ENCODE measurements at regions not wholly inside any gene's neighbourhood (a gene's known extent, or its start where the extent isn't known, plus 50 kb on each side); places are given as distances from the start of the nearest gene placed in this dataset.

- Histone ChIP-seq H3K4me2 (ENCODE audit: low read length) (no peak overlapping the region), H3K27ac (ENCODE audit: low read depth, low read length) (no peak overlapping the region), H3K79me2 (ENCODE audit: insufficient read depth, low read length) (no peaks in the 10 kb centered on the region), H3K9me3 (ENCODE audit: insufficient read depth, low read depth, low read length) (no peaks in the 10 kb centered on the region), H3K36me3 (ENCODE audit: insufficient read depth, low read length) (no peaks in the 10 kb centered on the region), H3K9ac (ENCODE audit: low read length) (no peak overlapping the region), H3K27me3 (ENCODE audit: insufficient read depth, low read length) (no peaks in the 10 kb centered on the region), H4K20me1 (ENCODE audit: insufficient read depth, low read length) (no peaks in the 10 kb centered on the region), H3K4me1 (ENCODE audit: insufficient read depth, low read length) (peaks cover 5% of the 10 kb centered on the region), H2AFZ (ENCODE audit: low read depth, low read length) (no peak overlapping the region), H3K4me3 (ENCODE audit: insufficient read depth, low read depth, low read length) (no peak overlapping the region)
- Mint-ChIP-seq H3K4me1 (ENCODE audit: low read depth, unreplicated experiment) (peaks cover 11% of the 10 kb centered on the region), H3K36me3 (ENCODE audit: low read depth, unreplicated experiment) (no peaks in the 10 kb centered on the region), H3K27me3 (ENCODE audit: low read depth, unreplicated experiment) (peaks cover 11% of the 10 kb centered on the region), H3K9me3 (ENCODE audit: unreplicated experiment) (peaks cover 4% of the 10 kb centered on the region), H3K27ac (ENCODE audit: unreplicated experiment) (no peak overlapping the region), H3K4me3 (ENCODE audit: unreplicated experiment) (no peak overlapping the region)
- DNase-seq (ENCODE audit: low read depth), result no peak
- no peak for FAIRE-seq
- TF ChIP-seq EZH2 (IDR thresholded peaks at IDR 0.05; ENCODE audit: insufficient read depth, low read length), result no peak
- TF ChIP-seq, protein P1, sequence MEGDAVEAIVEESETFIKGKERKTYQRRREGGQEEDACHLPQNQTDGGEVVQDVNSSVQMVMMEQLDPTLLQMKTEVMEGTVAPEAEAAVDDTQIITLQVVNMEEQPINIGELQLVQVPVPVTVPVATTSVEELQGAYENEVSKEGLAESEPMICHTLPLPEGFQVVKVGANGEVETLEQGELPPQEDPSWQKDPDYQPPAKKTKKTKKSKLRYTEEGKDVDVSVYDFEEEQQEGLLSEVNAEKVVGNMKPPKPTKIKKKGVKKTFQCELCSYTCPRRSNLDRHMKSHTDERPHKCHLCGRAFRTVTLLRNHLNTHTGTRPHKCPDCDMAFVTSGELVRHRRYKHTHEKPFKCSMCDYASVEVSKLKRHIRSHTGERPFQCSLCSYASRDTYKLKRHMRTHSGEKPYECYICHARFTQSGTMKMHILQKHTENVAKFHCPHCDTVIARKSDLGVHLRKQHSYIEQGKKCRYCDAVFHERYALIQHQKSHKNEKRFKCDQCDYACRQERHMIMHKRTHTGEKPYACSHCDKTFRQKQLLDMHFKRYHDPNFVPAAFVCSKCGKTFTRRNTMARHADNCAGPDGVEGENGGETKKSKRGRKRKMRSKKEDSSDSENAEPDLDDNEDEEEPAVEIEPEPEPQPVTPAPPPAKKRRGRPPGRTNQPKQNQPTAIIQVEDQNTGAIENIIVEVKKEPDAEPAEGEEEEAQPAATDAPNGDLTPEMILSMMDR (IDR thresholded peaks at IDR 0.05; ENCODE audit: insufficient read depth, low read depth, low read length), result no peak
These were observed 405.5 kb downstream of the CDH26 start for GRCh38 chr20:60363698-60364097.

GRCh38 chr20:60365064-60365666 lies 406.9 kb downstream of the CDH26 start:
- Histone ChIP-seq H3K36me3 (ENCODE audit: insufficient read depth, low read length) (no peaks in the 10 kb centered on the region), H4K20me1 (ENCODE audit: insufficient read depth, low read length) (no peaks in the 10 kb centered on the region), H3K9me3 (ENCODE audit: insufficient read depth, low read depth, low read length) (no peaks in the 10 kb centered on the region), H3K9ac (ENCODE audit: low read length) (no peak overlapping the region), H3K4me2 (ENCODE audit: low read length) (no peak overlapping the region), H3K79me2 (ENCODE audit: insufficient read depth, low read length) (no peaks in the 10 kb centered on the region), H3K4me1 (ENCODE audit: insufficient read depth, low read length) (peaks cover 5% of the 10 kb centered on the region), H3K27me3 (ENCODE audit: insufficient read depth, low read length) (no peaks in the 10 kb centered on the region), H3K27ac (ENCODE audit: low read depth, low read length) (no peak overlapping the region), H3K4me3 (ENCODE audit: insufficient read depth, low read depth, low read length) (no peak overlapping the region), H2AFZ (ENCODE audit: low read depth, low read length) (no peak overlapping the region)
- Mint-ChIP-seq H3K27ac (ENCODE audit: unreplicated experiment) (no peak overlapping the region), H3K36me3 (ENCODE audit: low read depth, unreplicated experiment) (no peaks in the 10 kb centered on the region), H3K4me1 (ENCODE audit: low read depth, unreplicated experiment) (peaks cover 11% of the 10 kb centered on the region), H3K27me3 (ENCODE audit: low read depth, unreplicated experiment) (peaks cover 13% of the 10 kb centered on the region), H3K9me3 (ENCODE audit: unreplicated experiment) (peaks cover 4% of the 10 kb centered on the region), H3K4me3 (ENCODE audit: unreplicated experiment) (no peak overlapping the region)
- no peak for FAIRE-seq
- TF ChIP-seq EZH2 (IDR thresholded peaks at IDR 0.05; ENCODE audit: insufficient read depth, low read length), result no peak
- TF ChIP-seq, protein P1 (IDR thresholded peaks at IDR 0.05; ENCODE audit: insufficient read depth, low read depth, low read length), result no peak
- DNase-seq (ENCODE audit: low read depth), result no peak

- Mint-ChIP-seq H3K27ac (ENCODE audit: unreplicated experiment) (no peak overlapping the region), H3K36me3 (ENCODE audit: low read depth, unreplicated experiment) (no peaks in the 10 kb centered on the region)
These were observed 407.7 kb downstream of the CDH26 start for GRCh38 chr20:60365882-60366281.

More at GRCh38 chr20:60365882-60366281, 407.7 kb downstream of the CDH26 start:
- H2AFZ ChIP-seq (ENCODE audit: low read depth, low read length), result no peak overlapping the region
- no peak overlapping the region for H3K4me3 ChIP-seq (ENCODE audit: insufficient read depth, low read depth, low read length)
- no peak overlapping the region for H3K4me2 ChIP-seq (ENCODE audit: low read length)
- Mint-ChIP-seq H3K4me1 (ENCODE audit: low read depth, unreplicated experiment) (peaks cover 11% of the 10 kb centered on the region), H3K9me3 (ENCODE audit: unreplicated experiment) (peaks cover 3% of the 10 kb centered on the region), H3K4me3 (ENCODE audit: unreplicated experiment) (no peak overlapping the region), H3K27me3 (ENCODE audit: low read depth, unreplicated experiment) (peaks cover 11% of the 10 kb centered on the region)
- no peaks in the 10 kb centered on the region for H3K36me3 ChIP-seq (ENCODE audit: insufficient read depth, low read length)
- no peaks in the 10 kb centered on the region for H4K20me1 ChIP-seq (ENCODE audit: insufficient read depth, low read length)
- FAIRE-seq (no peak), DNase-seq (ENCODE audit: low read depth) (no peak)
- H3K4me1 ChIP-seq (ENCODE audit: insufficient read depth, low read length), result peaks cover 5% of the 10 kb centered on the region
- H3K27ac ChIP-seq (ENCODE audit: low read depth, low read length), result no peak overlapping the region
- H3K9ac ChIP-seq (ENCODE audit: low read length), result no peak overlapping the region
- no peak for TF ChIP-seq EZH2 (IDR thresholded peaks at IDR 0.05; ENCODE audit: insufficient read depth, low read length)
- TF ChIP-seq, protein P1 (IDR thresholded peaks at IDR 0.05; ENCODE audit: insufficient read depth, low read depth, low read length), result no peak
- no peaks in the 10 kb centered on the region for H3K79me2 ChIP-seq (ENCODE audit: insufficient read depth, low read length)
- no peaks in the 10 kb centered on the region for H3K9me3 ChIP-seq (ENCODE audit: insufficient read depth, low read depth, low read length)
- H3K27me3 ChIP-seq (ENCODE audit: insufficient read depth, low read length), result no peaks in the 10 kb centered on the region

Data from astrocyte (in vitro differentiated cells and primary cell).